ENCODE measurements at regions not wholly inside any gene's neighbourhood (a gene's known extent, or its start where the extent isn't known, plus 50 kb on each side); places are given as distances from the start of the nearest gene placed in this dataset.

GRCh38 chr17:79669861-79670260 is 59.0 kb upstream of the RBFOX3 start:
- H3K9me3 ChIP-seq: peaks cover 0 to 11% of the 10 kb centered on the region in 2 donors
- no peaks in the 10 kb centered on the region for H3K27me3 ChIP-seq
- no peak for DNase-seq
- no peaks in the 10 kb centered on the region for H3K36me3 ChIP-seq
- peaks cover 3 to 10% (median 7%) of the 10 kb centered on the region in 4 donors for H3K4me1 ChIP-seq
- in situ Hi-C loops (cut with MboI; ENCODE audit: low pct_ligation_motif_present in 1 of 4, low pct_unique_long_range_greater_than_20kb in 1 of 4, low sequenced_read_pairs in 3 of 4) (no loop called here), intact Hi-C loops (cut with DNase I; ENCODE audit: low total_unique reads) (no loop called here)
- H3K4me3 ChIP-seq: no peak overlapping the region
- 22% methylated on average over 4 of the region's 4 CpGs; no CpG with 5 or more reads in 1 of the 2 donors for WGBS, 2 donors (ENCODE audit: low coverage in 1 of 2)
- H3K27ac ChIP-seq: no peak overlapping the region
- no peak for TF ChIP-seq EP300 (IDR thresholded peaks at IDR 0.05; ENCODE audit: low read depth)
- no peak for TF ChIP-seq CTCF (IDR thresholded peaks at IDR 0.05)
- TF ChIP-seq POLR2A (IDR thresholded peaks at IDR 0.05): no peak
- TF ChIP-seq POLR2AphosphoS5 (IDR thresholded peaks at IDR 0.05): no peak

- no peak overlapping the region for H3K27ac ChIP-seq
- whole genome bisulfite sequencing, 2 donors (ENCODE audit: low coverage in 1 of 2): 69% methylated on average over 17 of the region's 17 CpGs; no CpG with 5 or more reads in 1 of the 2 donors
- intact Hi-C loops (cut with DNase I; ENCODE audit: low total_unique reads): no loop called here
- H3K4me3 ChIP-seq: no peak overlapping the region
- H3K36me3 ChIP-seq: no peaks in the 10 kb centered on the region
- peaks cover 3 to 12% (median 7%) of the 10 kb centered on the region in 4 donors for H3K4me1 ChIP-seq
- in situ Hi-C loops (cut with MboI; ENCODE audit: low pct_ligation_motif_present in 1 of 4, low pct_unique_long_range_greater_than_20kb in 1 of 4, low sequenced_read_pairs in 3 of 4): no loop called here
- peaks cover 0 to 4% of the 10 kb centered on the region in 2 donors for H3K9me3 ChIP-seq
- TF ChIP-seq POLR2AphosphoS5 (IDR thresholded peaks at IDR 0.05) (no peak), EP300 (IDR thresholded peaks at IDR 0.05; ENCODE audit: low read depth) (no peak), POLR2A (IDR thresholded peaks at IDR 0.05) (no peak), CTCF (IDR thresholded peaks at IDR 0.05) (no peak)
- no peak for DNase-seq
- H3K27me3 ChIP-seq: no peaks in the 10 kb centered on the region
Observed at GRCh38 chr17:79668344-79669250, 57.7 kb upstream of the RBFOX3 start.

GRCh38 chr17:79667746-79668145 is 56.9 kb upstream of the RBFOX3 start:
- intact Hi-C loops (cut with DNase I; ENCODE audit: low total_unique reads): no loop called here
- in situ Hi-C loops (cut with MboI; ENCODE audit: low pct_ligation_motif_present in 1 of 4, low pct_unique_long_range_greater_than_20kb in 1 of 4, low sequenced_read_pairs in 3 of 4): no loop called here
- TF ChIP-seq POLR2AphosphoS5 (IDR thresholded peaks at IDR 0.05) (no peak), POLR2A (IDR thresholded peaks at IDR 0.05) (no peak), CTCF (IDR thresholded peaks at IDR 0.05) (no peak), EP300 (IDR thresholded peaks at IDR 0.05; ENCODE audit: low read depth) (no peak)
- no peak for DNase-seq
- WGBS, 2 donors (ENCODE audit: low coverage in 1 of 2): 75 to 89% methylated on average over 4 to 8 of the region's 8 CpGs
- Histone ChIP-seq H3K4me3 (no peak overlapping the region), H3K4me1 (peaks cover 3 to 12% (median 7%) of the 10 kb centered on the region in 4 donors), H3K27ac (no peak overlapping the region), H3K27me3 (no peaks in the 10 kb centered on the region), H3K36me3 (no peaks in the 10 kb centered on the region), H3K9me3 (no peaks in the 10 kb centered on the region)

- in situ Hi-C loops (cut with MboI; ENCODE audit: low pct_ligation_motif_present in 1 of 4, low pct_unique_long_range_greater_than_20kb in 1 of 4, low sequenced_read_pairs in 3 of 4): no loop called here
- Histone ChIP-seq H3K4me3 (no peak overlapping the region), H3K4me1 (peaks cover 3 to 12% (median 7%) of the 10 kb centered on the region in 4 donors), H3K27ac (no peak overlapping the region), H3K36me3 (no peaks in the 10 kb centered on the region), H3K9me3 (no peaks in the 10 kb centered on the region), H3K27me3 (no peaks in the 10 kb centered on the region)
- WGBS, 2 donors (ENCODE audit: low coverage in 1 of 2): 84 to 93% methylated on average over 6 to 14 of the region's 14 CpGs
- DNase-seq: no peak
- intact Hi-C loops (cut with DNase I; ENCODE audit: low total_unique reads): no loop called here
- TF ChIP-seq CTCF (IDR thresholded peaks at IDR 0.05) (no peak), POLR2AphosphoS5 (IDR thresholded peaks at IDR 0.05) (no peak), POLR2A (IDR thresholded peaks at IDR 0.05) (no peak), EP300 (IDR thresholded peaks at IDR 0.05; ENCODE audit: low read depth) (no peak)
Observed at GRCh38 chr17:79667121-79667715, 56.4 kb upstream of the RBFOX3 start.

Data from transverse colon (tissue), 4 donors.